Mucosa of rectum (tissue), 2 donors: ENCODE measurements at regions not wholly inside any gene's neighbourhood (a gene's known extent, or its start where the extent isn't known, plus 50 kb on each side); places are given as distances from the start of the nearest gene placed in this dataset.

Source experiments
- H3K27ac ChIP-seq, 2 donors: one replicate each; pipeline ENCODE4 v1.7.0; 2013; ENCODE audit warnings: inconsistent platforms in 2 of 2, low read depth in 2 of 2, low read length in 2 of 2
- H3K27me3 ChIP-seq, 2 donors: one replicate each; pipeline ENCODE4 v1.7.0; 2013; ENCODE audit warnings: low read length in 2 of 2; ENCODE audit not compliant: control insufficient read depth in 2 of 2, insufficient read depth in 2 of 2
- H3K36me3 ChIP-seq, 2 donors: one replicate each; pipeline ENCODE4 v1.7.0; 2013; ENCODE audit warnings: low read length in 2 of 2; ENCODE audit not compliant: control insufficient read depth in 2 of 2, insufficient read depth in 2 of 2
- H3K4me1 ChIP-seq, 2 donors: one replicate each; pipeline ENCODE4 v1.7.0; 2013; ENCODE audit warnings: low read length in 2 of 2, mild to moderate bottlenecking in 1 of 2; ENCODE audit not compliant: control insufficient read depth in 2 of 2, insufficient read depth in 2 of 2
- H3K4me3 ChIP-seq, 2 donors: one replicate each; pipeline ENCODE4 v1.7.0; 2013; ENCODE audit warnings: low read length in 2 of 2
- H3K9ac ChIP-seq, 2 donors: one replicate each; pipeline ENCODE4 v1.7.0; 2013; ENCODE audit warnings: low read length in 2 of 2, low read depth in 1 of 2, mild to moderate bottlenecking in 1 of 2
- H3K9me3 ChIP-seq, 2 donors: one replicate each; pipeline ENCODE4 v1.7.0; 2013; ENCODE audit warnings: low read length in 2 of 2; ENCODE audit not compliant: control insufficient read depth in 2 of 2
- donor health status: healthy.
- donor health status: Normal muscosa, but diverticular disease.

GRCh38 chr2:226431288-226431948 is 368.2 kb downstream of the IRS1 start:
- Histone ChIP-seq H3K9me3 (no peaks in the 10 kb centered on the region), H3K36me3 (no peaks in the 10 kb centered on the region), H3K4me3 (no peak overlapping the region), H3K9ac (no peak overlapping the region), H3K27ac (no peak overlapping the region), H3K27me3 (no peaks in the 10 kb centered on the region), H3K4me1 (no peaks in the 10 kb centered on the region)

- no peaks in the 10 kb centered on the region for H3K9me3 ChIP-seq
- H3K4me1 ChIP-seq: no peaks in the 10 kb centered on the region
- no peak overlapping the region for H3K4me3 ChIP-seq
- no peaks in the 10 kb centered on the region for H3K27me3 ChIP-seq
- H3K27ac ChIP-seq: no peak overlapping the region
- no peaks in the 10 kb centered on the region for H3K36me3 ChIP-seq
- H3K9ac ChIP-seq: no peak overlapping the region
Observed at GRCh38 chr2:226429476-226429875, 370.1 kb downstream of the IRS1 start.

GRCh38 chr2:226427538-226428307 is 371.9 kb downstream of the IRS1 start:
- Histone ChIP-seq H3K4me3 (no peak overlapping the region), H3K36me3 (no peaks in the 10 kb centered on the region), H3K9ac (no peak overlapping the region), H3K27me3 (no peaks in the 10 kb centered on the region), H3K4me1 (no peaks in the 10 kb centered on the region), H3K9me3 (no peaks in the 10 kb centered on the region), H3K27ac (no peak overlapping the region)

- no peaks in the 10 kb centered on the region for H3K36me3 ChIP-seq
- no peak overlapping the region for H3K27ac ChIP-seq
- H3K9me3 ChIP-seq: no peaks in the 10 kb centered on the region
- H3K4me1 ChIP-seq: no peaks in the 10 kb centered on the region
- H3K9ac ChIP-seq: no peak overlapping the region
- no peak overlapping the region for H3K4me3 ChIP-seq
- H3K27me3 ChIP-seq: no peaks in the 10 kb centered on the region
Observed at GRCh38 chr2:226426292-226426736, 373.3 kb downstream of the IRS1 start.

GRCh38 chr2:226424971-226425370 is 374.6 kb downstream of the IRS1 start:
- Histone ChIP-seq H3K9me3 (no peaks in the 10 kb centered on the region), H3K36me3 (no peaks in the 10 kb centered on the region), H3K4me3 (no peak overlapping the region), H3K27ac (no peak overlapping the region), H3K27me3 (no peaks in the 10 kb centered on the region), H3K4me1 (no peaks in the 10 kb centered on the region), H3K9ac (no peak overlapping the region)

DNA sequence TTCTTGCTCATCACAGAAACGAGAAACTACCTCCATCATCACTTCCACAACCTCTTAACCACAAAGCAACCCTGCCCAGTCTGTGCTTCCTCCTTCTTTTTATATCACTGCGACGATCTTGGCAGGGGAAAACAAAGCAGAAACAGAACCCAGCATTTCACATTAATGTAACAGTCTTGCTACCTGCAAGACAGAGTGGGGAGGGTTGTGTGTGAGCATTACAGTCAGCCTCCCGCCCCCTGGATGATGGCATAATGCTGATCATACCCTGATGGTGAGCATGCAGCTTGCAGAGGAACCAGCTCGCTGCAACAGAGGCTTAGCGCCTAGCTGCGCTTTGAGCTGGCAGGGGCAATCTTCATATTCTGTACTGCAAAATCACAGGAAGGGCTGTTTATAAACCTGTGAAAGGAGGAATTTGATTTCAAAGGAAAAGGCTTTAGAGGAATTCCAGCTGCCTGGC is 376.1 kb downstream of the IRS1 start:
- no peaks in the 10 kb centered on the region for H3K36me3 ChIP-seq
- no peaks in the 10 kb centered on the region for H3K27me3 ChIP-seq
- H3K4me3 ChIP-seq: no peak overlapping the region
- H3K4me1 ChIP-seq: no peaks in the 10 kb centered on the region
- H3K9ac ChIP-seq: no peak overlapping the region
- no peaks in the 10 kb centered on the region for H3K9me3 ChIP-seq
- no peak overlapping the region for H3K27ac ChIP-seq

DNA sequence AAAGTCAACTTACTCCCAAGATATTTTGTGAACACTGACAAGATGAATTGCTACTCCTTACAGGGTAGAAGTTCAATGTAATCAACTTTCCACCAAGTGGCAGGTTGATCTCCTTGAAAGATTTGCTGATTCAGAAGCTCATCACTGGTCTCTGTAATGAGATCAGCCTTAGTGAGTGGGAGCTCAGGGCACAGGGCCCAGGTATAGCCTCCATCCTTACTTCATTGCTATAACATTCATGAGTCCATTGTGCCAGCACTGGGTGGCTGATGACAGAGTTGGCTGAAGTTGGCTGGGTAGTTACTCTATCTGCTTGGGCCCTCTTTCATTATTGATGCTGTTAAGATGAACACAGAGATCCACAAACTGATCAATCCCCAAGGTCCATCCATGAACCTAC is 379.0 kb downstream of the IRS1 start:
- Histone ChIP-seq H3K27ac (no peak overlapping the region), H3K9me3 (no peaks in the 10 kb centered on the region), H3K36me3 (no peaks in the 10 kb centered on the region), H3K27me3 (no peaks in the 10 kb centered on the region), H3K4me3 (no peak overlapping the region), H3K9ac (no peak overlapping the region), H3K4me1 (no peaks in the 10 kb centered on the region)

DNA sequence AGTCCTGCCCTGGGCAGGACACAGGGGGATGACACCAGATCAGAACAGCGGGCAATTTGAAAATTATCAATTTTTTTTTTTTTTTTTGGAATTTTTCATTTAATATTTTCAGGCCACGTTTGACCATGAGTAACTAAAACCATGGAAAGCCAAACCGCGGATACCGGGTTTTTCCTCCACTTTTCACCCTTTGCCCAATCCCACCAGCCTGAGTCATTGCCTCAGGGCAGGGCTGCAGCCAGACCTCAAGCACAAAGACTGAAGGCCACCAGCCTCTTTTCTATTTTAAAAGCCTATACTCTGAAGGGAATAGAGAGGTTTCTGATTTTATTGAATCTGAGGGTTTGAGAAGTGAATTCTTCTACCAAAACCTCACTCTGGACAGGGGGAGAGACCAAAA is 381.1 kb downstream of the IRS1 start:
- H3K36me3 ChIP-seq: no peaks in the 10 kb centered on the region
- H3K9me3 ChIP-seq: no peaks in the 10 kb centered on the region
- no peak overlapping the region for H3K9ac ChIP-seq
- no peak overlapping the region for H3K27ac ChIP-seq
- H3K27me3 ChIP-seq: no peaks in the 10 kb centered on the region
- no peaks in the 10 kb centered on the region for H3K4me1 ChIP-seq
- H3K4me3 ChIP-seq: no peak overlapping the region

DNA sequence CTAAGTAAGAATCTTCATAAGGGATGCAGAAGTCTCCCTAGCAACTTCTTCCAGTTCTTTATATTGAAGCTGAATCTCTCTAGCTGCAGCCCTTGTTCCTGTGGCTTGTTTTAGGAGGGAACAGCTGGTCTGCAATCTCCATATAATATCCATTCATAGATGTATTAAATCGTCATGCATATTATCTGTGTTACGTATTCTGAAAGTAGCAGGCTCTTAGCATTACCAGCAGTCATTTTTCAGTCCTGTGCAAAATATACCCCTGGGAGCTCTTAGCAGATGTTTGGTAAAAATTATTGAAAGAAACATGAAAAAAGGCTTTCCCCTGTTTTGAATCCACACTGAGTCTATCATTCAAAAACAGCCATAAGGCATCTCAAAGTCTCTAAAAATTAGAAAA is 385.3 kb downstream of the IRS1 start:
- no peaks in the 10 kb centered on the region for H3K4me1 ChIP-seq
- no peaks in the 10 kb centered on the region for H3K9me3 ChIP-seq
- no peak overlapping the region for H3K4me3 ChIP-seq
- H3K36me3 ChIP-seq: no peaks in the 10 kb centered on the region
- H3K27ac ChIP-seq: no peak overlapping the region
- H3K27me3 ChIP-seq: no peaks in the 10 kb centered on the region
- no peak overlapping the region for H3K9ac ChIP-seq

- no peaks in the 10 kb centered on the region for H3K9me3 ChIP-seq
- H3K9ac ChIP-seq: no peak overlapping the region
- no peaks in the 10 kb centered on the region for H3K36me3 ChIP-seq
- no peak overlapping the region for H3K4me3 ChIP-seq
- no peaks in the 10 kb centered on the region for H3K4me1 ChIP-seq
- no peaks in the 10 kb centered on the region for H3K27me3 ChIP-seq
- no peak overlapping the region for H3K27ac ChIP-seq
Observed at GRCh38 chr2:226413498-226414130, 386.0 kb downstream of the IRS1 start.
